ENCODE measurements at regions not wholly inside any gene's neighbourhood (a gene's known extent, or its start where the extent isn't known, plus 50 kb on each side); places are given as distances from the start of the nearest gene placed in this dataset.

- TF ChIP-seq HDAC6 (IDR thresholded peaks at IDR 0.05; ENCODE audit: low read depth, low read length), result no peak
- TF ChIP-seq MAFK (IDR thresholded peaks at IDR 0.05; ENCODE audit: low read depth, low read length), result no peak
- TF ChIP-seq ATF3 (IDR thresholded peaks at IDR 0.05; ENCODE audit: insufficient read depth, low read depth, low read length), result no peak
- no peak for TF ChIP-seq HDAC2 (IDR thresholded peaks at IDR 0.05; ENCODE audit: borderline replicate concordance in 1 of 2, low read depth in 2 of 2, low read length in 2 of 2)
- no peak for TF ChIP-seq KDM4A (IDR thresholded peaks at IDR 0.05; ENCODE audit: low read depth, low read length, severe bottlenecking)
- no peak for TF ChIP-seq RAD21 (IDR thresholded peaks at IDR 0.05 in 1 of 2, conservative IDR thresholded peaks at IDR 0.05 in 1 of 2; ENCODE audit: low read depth in 2 of 2, low read length in 2 of 2)
- DNase-seq (ENCODE audit: low read depth in 1 of 2, low spot score in 2 of 2) (no peak), FAIRE-seq (no peak)
- no peak overlapping the region for H2BK20ac ChIP-seq (ENCODE audit: low read length)
- WGBS, 2 experiments (ENCODE audit: extremely low coverage in 1 of 2, insufficient coverage in 1 of 2, insufficient read length in 1 of 2, insufficient replicate concordance in 2 of 2, low coverage in 1 of 2, low lambda C conversion rate in 2 of 2, missing lambda C conversion rate in 1 of 2), result 89% methylated on average over 6 of the region's 6 CpGs; no CpG with 5 or more reads in 1 of the 2 experiments
- no peak overlapping the region for H3K4ac ChIP-seq (replicated peaks; ENCODE audit: insufficient read length, low read depth, low read length)
- ChIA-PET CTCF (ENCODE audit: partially characterized antibody) (no interaction called here), POLR2A (ENCODE audit: partially characterized antibody) (no interaction called here)
- H3K4me2 ChIP-seq (ENCODE audit: insufficient read depth in 1 of 2, low read depth in 2 of 2, low read length in 2 of 2), result no peak overlapping the region
- no peak overlapping the region for H4K91ac ChIP-seq (replicated peaks; ENCODE audit: insufficient read length, low read length)
- no peak overlapping the region for H2BK120ac ChIP-seq (replicated peaks; ENCODE audit: low read depth, low read length)
- H2BK5ac ChIP-seq (ENCODE audit: low read depth, low read length), result no peak overlapping the region
- no peaks in the 10 kb centered on the region for H3K36me3 ChIP-seq (ENCODE audit: control insufficient read depth in 2 of 4, insufficient read depth in 4 of 4, low read length in 3 of 4)
- no peaks in the 10 kb centered on the region for H4K20me1 ChIP-seq (replicated peaks in 1 of 2; ENCODE audit: control insufficient read depth in 1 of 2, insufficient read depth in 2 of 2, low read length in 2 of 2)
- no peaks in the 10 kb centered on the region for H3K79me1 ChIP-seq (ENCODE audit: low read depth, low read length)
- no peak overlapping the region for H3K9ac ChIP-seq (replicated peaks in 1 of 4; ENCODE audit: extremely low read depth in 1 of 4, low read depth in 3 of 4, low read length in 3 of 4)
- no peaks in the 10 kb centered on the region for H3K79me2 ChIP-seq (ENCODE audit: control insufficient read depth in 1 of 2, insufficient read depth in 2 of 2, low read length in 2 of 2)
- no peaks in the 10 kb centered on the region for H3K9me3 ChIP-seq (ENCODE audit: insufficient read depth in 2 of 2, low read depth in 1 of 2, low read length in 1 of 2)
- H3K56ac ChIP-seq (replicated peaks; ENCODE audit: insufficient read length, low read depth, low read length), result no peak overlapping the region
- no peak overlapping the region for H2BK15ac ChIP-seq (ENCODE audit: low read length)
- no peaks in the 10 kb centered on the region for H3K27me3 ChIP-seq (replicated peaks in 1 of 4; ENCODE audit: control insufficient read depth in 3 of 4, extremely low read depth in 1 of 4, insufficient read depth in 3 of 4, low read length in 3 of 4)
- no peak overlapping the region for H3K4me3 ChIP-seq (ENCODE audit: extremely low read depth in 1 of 4, insufficient read depth in 2 of 4, low read depth in 3 of 4, low read length in 4 of 4)
- no peak overlapping the region for H4K5ac ChIP-seq (ENCODE audit: insufficient read length, low read depth, low read length)
- no peak overlapping the region for H3K14ac ChIP-seq (ENCODE audit: insufficient read length)
- no peaks in the 10 kb centered on the region for H3K23me2 ChIP-seq (ENCODE audit: low read depth, low read length)
- no peak overlapping the region for H2BK12ac ChIP-seq (ENCODE audit: low read depth, low read length)
- no peak overlapping the region for H2AK5ac ChIP-seq (ENCODE audit: low read depth, low read length)
- no peak overlapping the region for H2AFZ ChIP-seq (ENCODE audit: low read length)
- no peak overlapping the region for H3K23ac ChIP-seq (ENCODE audit: insufficient read length)
- no peaks in the 10 kb centered on the region for H3K4me1 ChIP-seq (replicated peaks in 1 of 4; ENCODE audit: control insufficient read depth in 3 of 4, insufficient read depth in 4 of 4, low read length in 3 of 4)
- no peak overlapping the region for H3K27ac ChIP-seq (ENCODE audit: low read depth, low read length)
- H3K18ac ChIP-seq (ENCODE audit: extremely low read depth, low read length), result no peak overlapping the region
- no peak overlapping the region for H4K8ac ChIP-seq (ENCODE audit: extremely low read depth, insufficient read depth, low read length)
Measured at GRCh38 chr6:115396112-115396906, 664.4 kb downstream of the FRK start.
